HG03159 (cell line): ENCODE measurements at regions not wholly inside any gene's neighbourhood (a gene's known extent, or its start where the extent isn't known, plus 50 kb on each side); places are given as distances from the start of the nearest gene placed in this dataset.

Source experiments
- ATAC-seq: cut with Tn5 transposase; IDR thresholded peaks from one replicate; pipeline ENCODE4 v1.9.1; 2021; ENCODE audit warnings: mild to moderate bottlenecking, moderate library complexity; ENCODE audit not compliant: unreplicated experiment

DNA sequence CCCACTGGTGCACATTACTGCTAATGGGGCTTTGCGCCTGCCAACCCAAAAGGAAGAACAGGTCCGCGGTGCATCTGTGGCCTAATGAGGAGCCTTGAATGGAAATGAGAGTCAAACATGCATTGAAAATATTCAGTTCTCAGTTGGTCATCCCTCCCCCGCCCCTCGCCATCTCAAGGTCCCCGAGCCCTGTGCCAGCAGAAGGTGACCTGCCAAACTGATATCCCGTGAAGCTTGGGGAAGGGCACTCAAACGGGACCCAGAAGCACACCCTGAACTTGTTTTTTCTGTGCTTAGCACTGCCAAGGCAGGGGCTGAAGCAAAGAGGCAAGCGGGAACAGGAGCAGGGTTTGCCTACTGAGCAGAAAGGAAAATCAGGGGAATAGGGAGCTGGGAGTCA lies 67.9 kb upstream of the ZNF648 start:
- no peak for ATAC-seq

DNA sequence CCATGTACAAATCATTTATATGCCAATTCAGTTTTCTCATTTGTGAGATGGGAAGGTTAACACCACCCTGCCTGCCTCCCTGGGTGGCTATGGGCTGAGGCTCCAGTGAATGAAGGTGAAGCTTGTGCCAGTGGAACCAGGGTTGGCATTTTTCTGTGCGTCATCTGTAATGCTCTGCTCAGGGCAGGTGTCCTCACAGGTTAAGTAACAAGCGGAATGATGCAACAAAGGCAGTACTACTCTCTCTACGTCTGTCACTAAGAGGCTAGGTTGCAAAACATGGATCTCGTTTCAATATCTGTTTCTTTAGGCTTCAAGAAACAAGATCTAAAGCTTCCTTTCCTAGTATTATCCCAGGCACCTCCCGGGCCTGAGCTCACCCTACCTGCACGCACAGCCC lies 67.0 kb upstream of the ZNF648 start:
- no peak for ATAC-seq

DNA sequence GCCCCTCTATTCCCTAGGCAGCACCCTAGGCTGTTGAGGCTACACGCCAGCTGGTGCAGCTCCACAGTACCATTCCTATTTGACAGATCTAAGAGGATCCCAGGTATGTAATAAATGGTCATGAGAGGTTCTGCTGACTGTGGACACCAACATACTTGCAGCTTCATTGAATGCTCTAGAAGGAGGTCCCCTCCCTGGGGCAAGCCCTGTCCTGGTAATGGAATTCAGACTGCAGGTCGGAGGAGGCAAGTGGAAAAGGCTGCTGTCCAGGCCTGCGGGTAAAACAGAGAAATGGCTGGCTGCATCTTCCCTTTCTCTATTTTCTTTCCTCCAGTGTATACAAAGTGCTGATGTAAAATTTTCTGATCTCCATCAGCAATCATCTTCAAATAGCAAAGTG lies 66.1 kb upstream of the ZNF648 start:
- ATAC-seq: no peak

DNA sequence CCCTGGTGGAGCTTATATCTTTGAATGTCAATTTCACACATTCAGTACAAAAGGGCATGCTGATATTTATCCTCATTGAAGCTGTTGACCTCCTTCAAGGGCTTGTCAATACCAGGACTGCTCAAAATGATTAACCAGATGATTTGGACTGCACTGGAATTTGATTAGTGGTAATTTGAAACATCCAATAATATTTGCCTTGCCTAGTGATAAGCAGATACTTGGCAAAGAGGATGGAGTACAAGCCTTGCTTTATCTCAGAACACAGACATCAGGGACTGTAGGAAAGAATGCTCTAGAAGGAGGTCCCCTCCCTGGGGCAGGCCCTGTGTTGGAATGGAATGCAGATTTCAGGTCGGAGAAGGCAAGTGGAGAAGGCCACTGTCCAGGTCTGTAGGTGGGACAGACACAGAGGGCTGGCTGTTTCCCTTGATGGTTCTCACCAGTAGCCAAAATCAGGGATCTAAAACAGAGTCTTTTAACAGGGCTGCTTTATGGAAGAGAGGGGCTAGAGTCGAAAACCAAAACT lies 64.8 kb upstream of the ZNF648 start:
- ATAC-seq: no peak

DNA sequence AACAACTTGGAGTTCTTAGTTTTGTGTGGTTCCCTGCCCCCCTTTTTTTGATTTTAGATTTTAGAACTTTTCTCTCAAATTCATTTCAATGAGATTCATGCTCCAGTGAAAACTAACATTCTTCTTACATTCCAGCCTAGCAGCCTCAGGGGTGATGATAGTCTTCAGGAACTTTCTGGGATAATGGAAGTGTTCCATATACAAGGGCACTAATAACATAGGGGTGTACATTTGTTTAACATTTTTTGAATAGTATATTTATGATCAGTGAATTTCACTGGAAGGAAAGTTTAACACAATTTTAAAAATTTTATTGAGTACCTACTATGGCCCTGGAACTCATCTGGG lies 61.4 kb upstream of the ZNF648 start:
- ATAC-seq: no peak

DNA sequence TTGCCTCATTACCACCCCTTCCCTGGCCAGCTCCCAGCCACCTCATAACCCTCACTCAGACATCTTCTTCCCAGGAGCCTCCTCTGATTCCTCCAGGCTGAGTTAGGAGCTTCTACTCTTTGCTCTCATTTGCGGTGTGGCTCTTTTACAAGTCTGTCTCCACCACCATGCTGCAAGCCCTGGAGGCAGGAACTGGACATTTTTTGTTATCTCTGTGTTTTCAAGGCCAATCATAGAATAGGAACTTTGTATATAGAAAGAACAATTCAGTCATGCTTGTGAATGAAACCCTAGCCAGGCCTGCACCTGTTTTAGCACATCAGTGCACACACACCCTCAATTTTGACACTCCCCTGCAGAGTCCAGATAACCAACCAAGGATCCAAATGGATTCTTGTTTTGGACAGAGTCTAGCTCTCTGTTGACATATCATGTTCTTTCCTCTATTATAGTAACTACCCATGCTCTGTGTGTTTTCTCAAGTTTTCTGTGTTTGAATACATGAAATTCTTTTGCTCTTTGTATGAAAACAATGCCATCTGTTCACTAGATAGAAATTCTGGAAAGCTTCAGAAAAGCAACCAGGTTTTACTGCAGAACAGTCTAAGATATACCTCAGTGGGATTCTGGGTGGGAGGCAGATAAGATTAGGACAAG lies 60.9 kb upstream of the ZNF648 start:
- no peak for ATAC-seq

DNA sequence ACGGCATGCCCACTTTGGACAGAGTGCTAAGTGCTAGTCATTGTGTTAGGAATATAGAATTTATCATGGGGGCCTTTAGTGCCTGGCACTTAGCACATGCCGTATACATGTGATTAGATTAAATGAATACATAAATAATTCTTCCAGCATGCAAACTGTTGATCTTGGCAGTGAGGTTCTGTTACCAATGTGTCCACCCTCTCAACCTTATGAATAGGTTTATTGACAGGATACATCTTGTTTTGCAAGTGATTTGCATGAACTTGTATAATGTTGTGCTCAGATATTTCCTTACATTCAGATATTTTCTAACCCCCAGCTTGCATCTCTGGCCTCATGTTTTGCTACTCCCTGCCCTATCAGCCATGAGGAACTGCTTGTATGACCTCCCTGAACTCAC lies 60.3 kb upstream of the ZNF648 start:
- no peak for ATAC-seq

DNA sequence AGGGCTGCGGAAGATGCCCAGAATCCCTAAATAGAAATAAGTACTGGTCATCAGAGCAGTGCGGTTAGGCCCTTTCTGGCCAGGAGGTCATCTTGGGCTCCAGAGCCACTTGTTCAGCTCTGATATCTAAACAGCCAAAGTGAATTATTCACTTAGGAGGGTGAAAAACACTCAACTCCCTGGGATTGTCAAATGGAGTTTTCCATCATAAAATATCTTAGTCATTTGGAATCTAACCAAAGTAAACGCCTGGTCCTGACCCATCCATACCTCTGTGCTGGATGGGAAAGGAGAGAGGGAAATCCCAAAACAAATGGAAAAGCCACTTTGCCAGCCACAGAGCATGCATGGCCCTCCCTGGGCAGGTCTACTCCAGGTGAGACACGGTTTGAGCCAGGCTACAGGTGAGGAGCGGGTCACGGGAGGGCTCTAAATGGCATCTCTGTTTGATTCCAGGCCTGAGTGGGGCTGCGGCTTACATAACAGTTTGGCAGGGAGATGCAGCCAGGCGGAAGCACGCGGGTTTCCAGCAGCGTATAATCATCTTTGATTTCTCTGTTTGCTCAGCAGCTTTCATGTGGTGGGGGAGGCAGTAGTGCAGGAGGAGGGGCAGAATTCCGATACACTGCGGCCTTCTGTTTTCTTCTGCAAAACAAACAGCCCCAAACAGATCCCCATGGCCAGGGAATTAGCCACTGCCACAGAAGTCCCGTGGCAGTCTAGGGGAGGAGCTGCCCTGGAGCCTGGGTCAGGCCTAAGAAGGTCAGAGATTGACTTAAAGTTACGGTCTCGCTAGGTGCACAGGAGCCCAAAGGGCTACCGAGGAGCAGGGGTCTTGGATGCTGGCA lies 59.1 kb upstream of the ZNF648 start:
- ATAC-seq: no peak

DNA sequence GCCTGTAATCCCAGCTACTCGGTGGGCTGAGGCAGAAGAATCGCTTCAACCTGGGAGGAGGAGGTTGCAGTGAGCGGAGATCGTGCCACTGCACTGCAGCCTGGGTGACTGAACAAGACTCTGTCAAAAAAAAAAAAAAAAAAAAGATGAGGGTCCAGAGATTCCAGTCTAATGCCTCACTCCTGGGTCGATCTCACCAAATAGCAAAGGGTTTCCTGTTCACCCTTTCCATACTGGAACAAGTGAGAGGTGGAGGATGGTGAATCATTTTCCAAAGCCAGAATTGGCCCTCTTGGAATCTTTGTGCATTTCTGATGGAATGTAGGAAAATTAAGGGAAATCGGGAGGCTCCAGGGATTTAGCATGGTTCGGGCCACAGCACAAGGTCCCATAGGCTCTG lies 58.1 kb upstream of the ZNF648 start:
- ATAC-seq: no peak

DNA sequence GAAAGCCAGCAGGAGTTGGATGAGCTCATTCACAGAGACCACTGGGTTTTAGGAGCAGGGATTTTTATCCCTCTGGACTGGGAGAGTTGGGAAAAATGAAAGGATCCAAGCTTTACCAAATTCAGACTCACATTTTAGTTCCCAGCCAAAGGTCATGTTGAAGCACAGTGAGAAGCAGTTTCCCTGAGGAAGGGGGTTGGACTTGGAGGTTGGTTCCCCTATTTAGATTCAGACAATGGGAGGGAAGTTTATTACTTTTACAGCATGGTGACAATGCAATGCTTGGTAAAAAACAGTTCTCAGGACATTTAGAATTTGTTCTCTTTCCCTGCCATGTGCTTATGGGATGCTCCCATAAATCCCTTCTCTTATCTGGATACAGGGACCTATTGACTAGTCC lies 57.3 kb upstream of the ZNF648 start:
- ATAC-seq: no peak

DNA sequence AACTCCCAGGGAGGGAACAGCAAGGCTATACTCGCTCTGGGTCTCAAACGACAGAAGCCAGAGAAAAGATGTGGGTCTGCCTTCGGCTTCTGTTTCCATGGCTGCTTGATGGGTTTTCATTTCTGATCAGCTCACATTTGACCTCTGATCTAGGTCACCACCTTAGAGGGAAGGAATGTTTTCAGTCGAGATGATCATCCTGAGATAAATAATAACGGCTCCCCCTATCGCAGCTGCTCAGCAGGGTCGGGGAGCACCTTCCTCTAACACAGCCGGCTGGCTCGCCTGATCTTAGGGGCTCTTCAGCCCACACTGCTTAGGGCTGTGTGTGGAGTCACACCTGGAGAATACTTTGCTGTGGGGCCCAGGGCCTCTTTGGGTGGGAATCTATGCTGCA lies 53.1 kb upstream of the ZNF648 start:
- no peak for ATAC-seq

DNA sequence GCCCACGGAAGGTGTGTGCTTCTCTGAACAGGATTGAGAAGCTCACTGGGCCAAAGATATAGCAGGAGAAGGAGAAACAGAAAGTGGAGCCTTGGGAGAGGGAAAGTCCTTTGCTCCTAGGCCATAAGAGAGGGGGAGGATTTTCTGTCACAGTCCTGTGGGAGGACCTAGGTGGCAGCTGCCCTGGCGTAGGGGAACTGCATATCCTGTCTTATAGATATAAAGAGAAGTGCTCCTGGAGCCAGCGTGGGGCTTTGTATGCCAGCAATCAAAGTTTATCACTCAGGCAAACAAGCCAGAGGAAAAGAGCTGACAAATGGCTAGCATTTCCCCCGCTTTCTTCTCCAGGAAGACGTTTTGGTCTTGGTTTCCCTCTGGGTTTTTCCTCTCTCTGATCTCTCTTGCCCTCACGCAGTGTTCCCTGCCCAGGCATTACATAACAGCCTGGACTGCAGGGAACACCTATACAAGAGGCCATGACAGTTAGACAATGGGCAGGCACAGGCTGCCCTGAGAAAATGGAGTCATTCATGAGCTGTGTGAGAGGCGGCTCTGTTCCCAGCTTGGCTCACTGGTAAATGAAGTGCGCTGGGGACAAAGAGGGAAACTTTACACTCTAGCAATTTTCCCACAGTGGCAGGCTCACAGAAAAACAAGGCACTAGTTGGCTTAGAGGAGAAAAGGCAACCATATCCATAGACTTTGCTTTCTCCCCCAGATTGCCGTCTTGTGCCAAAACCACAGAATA lies 52.5 kb upstream of the ZNF648 start:
- ATAC-seq: no peak

DNA sequence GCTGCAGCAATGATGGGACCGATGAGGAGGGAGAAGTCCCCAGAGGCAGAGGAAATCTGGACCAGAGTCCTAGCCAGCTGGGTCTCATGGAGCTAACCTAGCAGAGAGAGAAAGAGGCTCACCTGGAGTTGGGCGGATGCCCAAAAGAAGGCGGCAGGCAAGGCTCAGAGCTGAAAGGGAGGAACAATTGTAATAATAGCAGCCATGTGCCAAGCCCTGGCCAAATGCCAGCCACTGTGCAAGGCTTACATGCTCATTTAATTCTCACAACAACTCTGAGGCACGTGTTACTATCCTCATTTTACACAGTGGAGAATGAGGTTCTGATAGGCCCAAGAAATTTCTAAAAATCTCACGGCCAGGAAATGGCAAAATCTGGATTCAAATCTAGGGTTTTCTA lies 50.0 kb upstream of the ZNF648 start:
- no peak for ATAC-seq
